ENCODE measurements at regions not wholly inside any gene's neighbourhood (a gene's known extent, or its start where the extent isn't known, plus 50 kb on each side); places are given as distances from the start of the nearest gene placed in this dataset.

DNA sequence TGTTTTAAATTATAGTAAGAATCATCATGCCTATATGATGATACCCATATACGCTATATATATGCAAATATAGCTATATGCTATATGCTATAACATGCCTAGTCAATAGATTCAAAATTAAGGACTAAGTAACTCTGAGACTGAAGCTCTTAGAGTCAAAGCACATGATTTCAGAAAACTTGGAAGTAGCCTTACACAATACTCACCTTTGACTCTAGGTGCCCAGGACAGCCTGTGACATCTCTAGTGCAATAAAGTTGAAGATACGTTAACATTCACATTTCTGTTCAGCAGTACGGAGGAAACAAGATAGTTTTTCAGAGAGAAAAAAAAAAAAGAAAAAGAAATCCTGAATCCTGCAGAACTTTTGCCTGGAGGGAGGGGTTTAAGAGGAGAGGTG is 149.7 kb upstream of the PIK3C3 start:
- Histone ChIP-seq H3K27ac (ENCODE audit: insufficient read depth in 1 of 2, low read depth in 1 of 2, low read length in 2 of 2, poor library complexity in 1 of 2, severe bottlenecking in 2 of 2) (no peak overlapping the region), H3K36me3 (ENCODE audit: control insufficient read depth in 4 of 4, insufficient read depth in 4 of 4, low read length in 3 of 4) (no peaks in the 10 kb centered on the region), H3K4me3 (ENCODE audit: control insufficient read depth in 1 of 7, extremely low read depth in 1 of 7, insufficient read depth in 4 of 7, low read depth in 2 of 7, low read length in 6 of 7) (no peak overlapping the region), H3K27me3 (replicated peaks in 2 of 5; ENCODE audit: control insufficient read depth in 4 of 5, insufficient read depth in 5 of 5, low read length in 4 of 5) (peaks cover 0 to 3% (median 2%) of the 10 kb centered on the region in 5 experiments), H3K9me3 (ENCODE audit: control extremely low read depth in 1 of 5, control insufficient read depth in 4 of 5, insufficient read depth in 2 of 5, low read depth in 1 of 5, low read length in 4 of 5) (no peaks in the 10 kb centered on the region), H3K4me1 (ENCODE audit: control extremely low read depth in 1 of 4, control insufficient read depth in 4 of 4, insufficient read depth in 4 of 4, low read length in 3 of 4) (no peaks in the 10 kb centered on the region)
- CTCF ChIA-PET, result no interaction called here
- POLR2A ChIA-PET, result no interaction called here
- no peak for DNase-seq
- 100% methylated on average over 2 of the region's 3 CpGs for WGBS (ENCODE audit: insufficient coverage)

DNA sequence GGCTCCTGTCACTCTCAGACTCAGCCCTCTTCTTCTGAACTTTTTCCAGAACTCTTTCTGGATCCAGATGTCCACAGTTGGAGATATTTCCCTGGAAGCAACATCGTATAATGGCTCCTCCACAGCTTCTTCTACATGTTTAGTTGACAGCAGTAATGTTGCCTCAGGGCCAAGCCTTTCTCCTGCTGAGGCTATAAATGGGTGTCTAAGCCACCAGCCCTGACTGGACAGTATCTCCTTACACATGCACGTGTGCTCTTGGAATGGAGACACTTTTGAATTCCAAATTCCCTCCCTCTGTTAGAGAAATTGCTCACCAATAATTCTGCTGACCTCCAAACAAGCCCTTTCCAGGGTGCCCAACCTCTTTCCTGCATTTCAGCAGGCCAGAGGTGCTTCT is 156.2 kb upstream of the PIK3C3 start:
- ChIA-PET CTCF (no interaction called here), POLR2A (no interaction called here)
- no peak overlapping the region for H3K27ac ChIP-seq (ENCODE audit: insufficient read depth in 1 of 2, low read depth in 1 of 2, low read length in 2 of 2, poor library complexity in 1 of 2, severe bottlenecking in 2 of 2)
- peaks cover 0 to 3% (median 0%) of the 10 kb centered on the region in 5 experiments for H3K27me3 ChIP-seq (replicated peaks in 2 of 5; ENCODE audit: control insufficient read depth in 4 of 5, insufficient read depth in 5 of 5, low read length in 4 of 5)
- H3K36me3 ChIP-seq (ENCODE audit: control insufficient read depth in 4 of 4, insufficient read depth in 4 of 4, low read length in 3 of 4), result no peaks in the 10 kb centered on the region
- WGBS (ENCODE audit: insufficient coverage), result 100% methylated on average over 2 of the region's 2 CpGs
- no peaks in the 10 kb centered on the region for H3K4me1 ChIP-seq (ENCODE audit: control extremely low read depth in 1 of 4, control insufficient read depth in 4 of 4, insufficient read depth in 4 of 4, low read length in 3 of 4)
- no peak for DNase-seq
- H3K9me3 ChIP-seq (ENCODE audit: control extremely low read depth in 1 of 5, control insufficient read depth in 4 of 5, insufficient read depth in 2 of 5, low read depth in 1 of 5, low read length in 4 of 5), result no peaks in the 10 kb centered on the region
- H3K4me3 ChIP-seq (ENCODE audit: control insufficient read depth in 1 of 7, extremely low read depth in 1 of 7, insufficient read depth in 4 of 7, low read depth in 2 of 7, low read length in 6 of 7), result no peak overlapping the region

DNA sequence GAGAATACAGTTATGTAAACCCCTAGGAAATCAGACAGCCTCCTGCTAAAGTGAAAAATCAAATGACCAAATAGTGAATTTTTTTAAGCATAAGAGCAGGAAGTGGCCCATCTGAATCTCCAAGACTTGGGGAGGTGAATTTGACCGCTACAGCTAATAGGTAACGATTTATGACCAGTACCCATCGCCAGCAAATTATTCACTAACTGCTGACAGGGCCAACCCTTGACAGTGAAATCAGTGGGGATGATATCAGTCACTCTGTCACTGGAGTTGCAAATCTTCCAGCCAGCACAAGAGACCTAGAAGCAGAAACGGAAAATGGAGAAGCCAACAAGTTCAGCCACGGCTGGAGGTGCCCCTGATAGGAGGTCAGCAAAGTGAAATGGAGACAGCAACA is 164.3 kb upstream of the PIK3C3 start:
- Histone ChIP-seq H3K36me3 (ENCODE audit: control insufficient read depth in 4 of 4, insufficient read depth in 4 of 4, low read length in 3 of 4) (no peaks in the 10 kb centered on the region), H3K4me1 (ENCODE audit: control extremely low read depth in 1 of 4, control insufficient read depth in 4 of 4, insufficient read depth in 4 of 4, low read length in 3 of 4) (no peaks in the 10 kb centered on the region), H3K27ac (ENCODE audit: insufficient read depth in 1 of 2, low read depth in 1 of 2, low read length in 2 of 2, poor library complexity in 1 of 2, severe bottlenecking in 2 of 2) (no peak overlapping the region), H3K4me3 (ENCODE audit: control insufficient read depth in 1 of 7, extremely low read depth in 1 of 7, insufficient read depth in 4 of 7, low read depth in 2 of 7, low read length in 6 of 7) (no peak overlapping the region), H3K9me3 (ENCODE audit: control extremely low read depth in 1 of 5, control insufficient read depth in 4 of 5, insufficient read depth in 2 of 5, low read depth in 1 of 5, low read length in 4 of 5) (no peaks in the 10 kb centered on the region), H3K27me3 (replicated peaks in 2 of 5; ENCODE audit: control insufficient read depth in 4 of 5, insufficient read depth in 5 of 5, low read length in 4 of 5) (no peaks in the 10 kb centered on the region)
- 92% methylated on average over 4 of the region's 5 CpGs for WGBS (ENCODE audit: insufficient coverage)
- CTCF ChIA-PET, result no interaction called here
- POLR2A ChIA-PET, result no interaction called here
- DNase-seq, result no peak

DNA sequence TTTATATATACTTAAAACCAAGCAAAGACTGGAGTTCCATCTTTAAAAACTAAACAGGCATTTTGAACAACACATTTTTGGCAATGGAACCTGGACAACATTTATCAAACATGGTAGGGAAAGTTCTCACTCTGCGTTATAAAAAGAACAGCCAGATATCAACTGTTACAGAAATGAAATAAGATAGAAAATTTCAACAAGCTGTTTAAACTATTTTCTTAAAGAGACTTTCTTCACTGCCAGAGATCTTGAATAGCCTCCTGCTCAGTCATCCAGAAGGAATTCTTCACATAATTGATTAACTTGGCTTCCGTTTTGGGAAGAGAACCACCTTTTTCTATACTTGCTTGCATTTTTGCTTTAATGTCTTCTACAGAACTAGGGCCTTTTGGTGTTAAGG is 166.0 kb upstream of the PIK3C3 start:
- no CpG with 5 or more reads among the region's 2 CpGs for WGBS (ENCODE audit: insufficient coverage)
- no peak for DNase-seq
- H3K4me3 ChIP-seq (ENCODE audit: control insufficient read depth in 1 of 7, extremely low read depth in 1 of 7, insufficient read depth in 4 of 7, low read depth in 2 of 7, low read length in 6 of 7), result no peak overlapping the region
- no peak overlapping the region for H3K27ac ChIP-seq (ENCODE audit: insufficient read depth in 1 of 2, low read depth in 1 of 2, low read length in 2 of 2, poor library complexity in 1 of 2, severe bottlenecking in 2 of 2)
- H3K36me3 ChIP-seq (ENCODE audit: control insufficient read depth in 4 of 4, insufficient read depth in 4 of 4, low read length in 3 of 4), result no peaks in the 10 kb centered on the region
- no peaks in the 10 kb centered on the region for H3K4me1 ChIP-seq (ENCODE audit: control extremely low read depth in 1 of 4, control insufficient read depth in 4 of 4, insufficient read depth in 4 of 4, low read length in 3 of 4)
- H3K9me3 ChIP-seq (ENCODE audit: control extremely low read depth in 1 of 5, control insufficient read depth in 4 of 5, insufficient read depth in 2 of 5, low read depth in 1 of 5, low read length in 4 of 5), result no peaks in the 10 kb centered on the region
- ChIA-PET CTCF (no interaction called here), POLR2A (no interaction called here)
- peaks cover 0 to 2% (median 0%) of the 10 kb centered on the region in 5 experiments for H3K27me3 ChIP-seq (replicated peaks in 2 of 5; ENCODE audit: control insufficient read depth in 4 of 5, insufficient read depth in 5 of 5, low read length in 4 of 5)

DNA sequence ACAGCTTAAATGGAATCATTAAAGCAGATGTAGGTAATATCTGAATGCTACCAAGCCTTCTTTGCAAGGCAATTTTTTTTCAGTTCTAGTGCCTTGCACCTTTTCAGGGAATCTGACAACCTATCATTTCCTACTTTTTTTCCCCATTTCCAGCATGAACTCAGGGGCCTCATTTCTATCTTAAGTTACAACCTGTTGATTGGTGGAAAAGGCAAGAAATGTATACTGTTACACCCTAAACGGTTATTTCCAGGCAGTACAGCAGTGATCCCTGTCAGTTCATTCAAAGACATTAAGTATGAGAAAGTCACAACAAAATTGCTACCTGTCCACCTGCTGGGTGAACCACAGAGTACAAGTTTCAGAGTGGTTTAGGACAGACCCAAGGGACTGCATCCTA is 171.2 kb upstream of the PIK3C3 start:
- H3K4me1 ChIP-seq (ENCODE audit: control extremely low read depth in 1 of 4, control insufficient read depth in 4 of 4, insufficient read depth in 4 of 4, low read length in 3 of 4), result no peaks in the 10 kb centered on the region
- no peaks in the 10 kb centered on the region for H3K36me3 ChIP-seq (ENCODE audit: control insufficient read depth in 4 of 4, insufficient read depth in 4 of 4, low read length in 3 of 4)
- no peaks in the 10 kb centered on the region for H3K9me3 ChIP-seq (ENCODE audit: control extremely low read depth in 1 of 5, control insufficient read depth in 4 of 5, insufficient read depth in 2 of 5, low read depth in 1 of 5, low read length in 4 of 5)
- no peak overlapping the region for H3K27ac ChIP-seq (ENCODE audit: insufficient read depth in 1 of 2, low read depth in 1 of 2, low read length in 2 of 2, poor library complexity in 1 of 2, severe bottlenecking in 2 of 2)
- no peak for DNase-seq
- H3K27me3 ChIP-seq (replicated peaks in 2 of 5; ENCODE audit: control insufficient read depth in 4 of 5, insufficient read depth in 5 of 5, low read length in 4 of 5), result peaks cover 0 to 2% (median 0%) of the 10 kb centered on the region in 5 experiments
- POLR2A ChIA-PET, result no interaction called here
- 100% methylated on average over 1 of the region's 1 CpG for WGBS (ENCODE audit: insufficient coverage)
- CTCF ChIA-PET, result no interaction called here
- H3K4me3 ChIP-seq (ENCODE audit: control insufficient read depth in 1 of 7, extremely low read depth in 1 of 7, insufficient read depth in 4 of 7, low read depth in 2 of 7, low read length in 6 of 7), result no peak overlapping the region

DNA sequence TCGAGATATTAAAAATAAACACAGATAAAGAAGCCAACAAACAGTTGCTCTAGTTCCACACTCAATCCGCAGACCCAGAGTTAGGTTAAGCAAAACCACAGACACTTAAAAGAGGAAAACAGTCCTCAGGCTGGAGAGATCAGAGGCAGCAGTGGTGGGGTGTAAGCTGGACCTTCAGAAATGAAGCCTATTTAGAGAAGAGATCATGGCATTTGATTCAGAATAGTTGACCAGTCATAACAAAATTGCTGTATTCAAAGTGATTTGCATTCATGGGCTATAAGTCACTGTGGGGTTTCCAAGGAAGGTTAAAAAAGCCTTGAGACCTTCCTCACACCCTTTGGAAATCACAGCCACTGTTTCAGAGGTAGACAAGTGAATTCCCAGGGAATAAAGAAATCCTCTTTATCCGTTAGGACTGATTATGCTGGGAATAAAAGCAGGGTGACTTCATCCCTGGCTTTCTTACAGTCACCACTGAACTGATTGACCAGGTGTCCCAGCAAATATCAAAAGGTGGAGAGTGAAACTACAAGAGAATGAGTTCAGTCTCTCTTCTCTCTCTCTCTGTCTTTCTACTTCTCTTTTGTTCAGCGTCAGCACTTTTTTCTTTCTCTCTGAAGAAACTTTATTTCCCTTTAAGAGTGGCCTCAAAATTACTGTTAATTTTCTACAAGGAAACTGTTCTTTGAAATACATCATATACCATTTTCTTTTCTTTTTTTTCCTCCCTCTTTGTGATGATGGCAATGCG is 171.8 kb upstream of the PIK3C3 start:
- Histone ChIP-seq H3K27me3 (replicated peaks in 2 of 5; ENCODE audit: control insufficient read depth in 4 of 5, insufficient read depth in 5 of 5, low read length in 4 of 5) (peaks cover 0 to 2% (median 0%) of the 10 kb centered on the region in 5 experiments), H3K9me3 (ENCODE audit: control extremely low read depth in 1 of 5, control insufficient read depth in 4 of 5, insufficient read depth in 2 of 5, low read depth in 1 of 5, low read length in 4 of 5) (no peaks in the 10 kb centered on the region), H3K4me3 (ENCODE audit: control insufficient read depth in 1 of 7, extremely low read depth in 1 of 7, insufficient read depth in 4 of 7, low read depth in 2 of 7, low read length in 6 of 7) (no peak overlapping the region), H3K36me3 (ENCODE audit: control insufficient read depth in 4 of 4, insufficient read depth in 4 of 4, low read length in 3 of 4) (no peaks in the 10 kb centered on the region), H3K4me1 (ENCODE audit: control extremely low read depth in 1 of 4, control insufficient read depth in 4 of 4, insufficient read depth in 4 of 4, low read length in 3 of 4) (no peaks in the 10 kb centered on the region), H3K27ac (ENCODE audit: insufficient read depth in 1 of 2, low read depth in 1 of 2, low read length in 2 of 2, poor library complexity in 1 of 2, severe bottlenecking in 2 of 2) (no peak overlapping the region)
- ChIA-PET POLR2A (no interaction called here), CTCF (no interaction called here)
- DNase-seq, result no peak
- WGBS (ENCODE audit: insufficient coverage), result 92% methylated on average over 2 of the region's 5 CpGs

DNA sequence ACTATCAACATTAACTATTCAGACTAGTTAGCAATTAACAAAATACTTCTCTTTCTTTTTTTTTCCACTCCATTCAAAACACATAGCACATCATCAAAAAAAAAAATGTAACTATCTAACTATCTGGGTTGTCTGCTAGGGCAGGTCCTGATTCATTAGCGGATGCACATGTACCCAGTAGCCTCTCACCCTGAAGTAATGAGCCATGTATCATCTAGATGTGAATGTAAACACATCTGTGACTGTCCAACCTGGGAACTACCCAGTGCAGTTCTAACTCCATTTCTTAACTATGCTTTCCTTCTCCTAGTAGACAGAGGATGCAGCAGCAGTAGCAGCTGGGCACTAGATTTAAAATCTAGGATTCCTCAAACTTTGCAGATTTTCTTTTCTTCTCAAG is 183.1 kb upstream of the PIK3C3 start:
- Histone ChIP-seq H3K27me3 (replicated peaks in 2 of 5; ENCODE audit: control insufficient read depth in 4 of 5, insufficient read depth in 5 of 5, low read length in 4 of 5) (peaks cover 0 to 3% (median 0%) of the 10 kb centered on the region in 5 experiments), H3K36me3 (ENCODE audit: control insufficient read depth in 4 of 4, insufficient read depth in 4 of 4, low read length in 3 of 4) (no peaks in the 10 kb centered on the region), H3K27ac (ENCODE audit: insufficient read depth in 1 of 2, low read depth in 1 of 2, low read length in 2 of 2, poor library complexity in 1 of 2, severe bottlenecking in 2 of 2) (no peak overlapping the region), H3K4me1 (ENCODE audit: control extremely low read depth in 1 of 4, control insufficient read depth in 4 of 4, insufficient read depth in 4 of 4, low read length in 3 of 4) (no peaks in the 10 kb centered on the region), H3K4me3 (ENCODE audit: control insufficient read depth in 1 of 7, extremely low read depth in 1 of 7, insufficient read depth in 4 of 7, low read depth in 2 of 7, low read length in 6 of 7) (no peak overlapping the region), H3K9me3 (ENCODE audit: control extremely low read depth in 1 of 5, control insufficient read depth in 4 of 5, insufficient read depth in 2 of 5, low read depth in 1 of 5, low read length in 4 of 5) (no peaks in the 10 kb centered on the region)
- no CpG with 5 or more reads among the region's 1 CpG for WGBS (ENCODE audit: insufficient coverage)
- ChIA-PET POLR2A (no interaction called here), CTCF (no interaction called here)
- no peak for DNase-seq
